IMR-90 (cell line): ENCODE measurements at regions not wholly inside any gene's neighbourhood (a gene's known extent, or its start where the extent isn't known, plus 50 kb on each side); places are given as distances from the start of the nearest gene placed in this dataset.

Source experiments
- BHLHE40 ChIP-seq: fragments of 150-350 bp; IDR thresholded peaks from 2 replicates; pipeline ENCODE4 v1.6.1; 2016; ENCODE audit warnings: mild to moderate bottlenecking, low read depth, low read length
- CEBPB ChIP-seq: IDR thresholded peaks from 2 replicates; pipeline ENCODE4 v1.6.1; 2012; ENCODE audit warnings: low read depth, low read length, improper control_type of control experiment
- MAFK ChIP-seq: IDR thresholded peaks from 2 replicates; pipeline ENCODE4 v1.6.1; 2012; ENCODE audit warnings: low read depth, low read length, improper control_type of control experiment
- MXI1 ChIP-seq: IDR thresholded peaks from 2 replicates; pipeline ENCODE4 v1.6.1; 2012; ENCODE audit warnings: low read depth, mild to moderate bottlenecking, low read length, moderate library complexity, borderline replicate concordance
- POLR2A ChIP-seq: IDR thresholded peaks from 2 replicates; pipeline ENCODE4 v1.6.1; 2012; ENCODE audit warnings: mild to moderate bottlenecking, low read depth, low read length
- RCOR1 ChIP-seq: IDR thresholded peaks from 2 replicates; pipeline ENCODE4 v1.6.1; 2012; ENCODE audit warnings: mild to moderate bottlenecking, low read length, improper control_type of control experiment; ENCODE audit not compliant: insufficient replicate concordance
- RFX5 ChIP-seq: IDR thresholded peaks from 2 replicates; pipeline ENCODE4 v1.8.0; 2012; ENCODE audit warnings: low read depth, mild to moderate bottlenecking, low read length, moderate library complexity
- SMC3 ChIP-seq: fragments of 150-350 bp; IDR thresholded peaks from 2 replicates; pipeline ENCODE4 v1.6.1; 2016; ENCODE audit warnings: low read depth, mild to moderate bottlenecking, antibody characterized with exemption, low read length, moderate library complexity
- USF2 ChIP-seq: fragments of 150-350 bp; IDR thresholded peaks from 2 replicates; pipeline ENCODE4 v1.6.1; 2017; ENCODE audit warnings: mild to moderate bottlenecking, antibody characterized with exemption, low read length, low read depth
- TF ChIP-seq, protein P1 (sequence below): conservative IDR thresholded peaks from 2 replicates; pipeline ENCODE4 v1.5.1; 2012; ENCODE audit warnings: mild to moderate bottlenecking, low read depth, low read length, improper control_type of control experiment
- TF ChIP-seq, protein P2 (sequence below): fragments of 150-350 bp; IDR thresholded peaks from 2 replicates; pipeline ENCODE4 v1.6.1; 2016; ENCODE audit warnings: low read depth, mild to moderate bottlenecking, low read length, moderate library complexity, borderline replicate concordance

GRCh38 chr7:42587806-42588205, 324.1 kb downstream of the C7orf25 start:
- TF ChIP-seq BHLHE40 (no peak), MXI1 (no peak), POLR2A (no peak), SMC3 (no peak), USF2 (no peak), RFX5 (no peak), MAFK (no peak), CEBPB (no peak), RCOR1 (no peak)
- TF ChIP-seq, protein P1, sequence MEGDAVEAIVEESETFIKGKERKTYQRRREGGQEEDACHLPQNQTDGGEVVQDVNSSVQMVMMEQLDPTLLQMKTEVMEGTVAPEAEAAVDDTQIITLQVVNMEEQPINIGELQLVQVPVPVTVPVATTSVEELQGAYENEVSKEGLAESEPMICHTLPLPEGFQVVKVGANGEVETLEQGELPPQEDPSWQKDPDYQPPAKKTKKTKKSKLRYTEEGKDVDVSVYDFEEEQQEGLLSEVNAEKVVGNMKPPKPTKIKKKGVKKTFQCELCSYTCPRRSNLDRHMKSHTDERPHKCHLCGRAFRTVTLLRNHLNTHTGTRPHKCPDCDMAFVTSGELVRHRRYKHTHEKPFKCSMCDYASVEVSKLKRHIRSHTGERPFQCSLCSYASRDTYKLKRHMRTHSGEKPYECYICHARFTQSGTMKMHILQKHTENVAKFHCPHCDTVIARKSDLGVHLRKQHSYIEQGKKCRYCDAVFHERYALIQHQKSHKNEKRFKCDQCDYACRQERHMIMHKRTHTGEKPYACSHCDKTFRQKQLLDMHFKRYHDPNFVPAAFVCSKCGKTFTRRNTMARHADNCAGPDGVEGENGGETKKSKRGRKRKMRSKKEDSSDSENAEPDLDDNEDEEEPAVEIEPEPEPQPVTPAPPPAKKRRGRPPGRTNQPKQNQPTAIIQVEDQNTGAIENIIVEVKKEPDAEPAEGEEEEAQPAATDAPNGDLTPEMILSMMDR: no peak
- TF ChIP-seq, protein P2, sequence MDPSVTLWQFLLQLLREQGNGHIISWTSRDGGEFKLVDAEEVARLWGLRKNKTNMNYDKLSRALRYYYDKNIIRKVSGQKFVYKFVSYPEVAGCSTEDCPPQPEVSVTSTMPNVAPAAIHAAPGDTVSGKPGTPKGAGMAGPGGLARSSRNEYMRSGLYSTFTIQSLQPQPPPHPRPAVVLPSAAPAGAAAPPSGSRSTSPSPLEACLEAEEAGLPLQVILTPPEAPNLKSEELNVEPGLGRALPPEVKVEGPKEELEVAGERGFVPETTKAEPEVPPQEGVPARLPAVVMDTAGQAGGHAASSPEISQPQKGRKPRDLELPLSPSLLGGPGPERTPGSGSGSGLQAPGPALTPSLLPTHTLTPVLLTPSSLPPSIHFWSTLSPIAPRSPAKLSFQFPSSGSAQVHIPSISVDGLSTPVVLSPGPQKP: no peak
